Loucy (cell line): ENCODE measurements at regions not wholly inside any gene's neighbourhood (a gene's known extent, or its start where the extent isn't known, plus 50 kb on each side); places are given as distances from the start of the nearest gene placed in this dataset.

Source experiments
- H2AFZ ChIP-seq: fragments of 200-600 bp; sonication (generic); 2 replicates; pipeline ENCODE4 v1.6.0; 2016; ENCODE audit warnings: antibody characterized with exemption, mild to moderate bottlenecking, low read length, moderate library complexity
- H3F3A ChIP-seq: fragments of 200-600 bp; 2 replicates; pipeline ENCODE4 v1.6.0; 2016; ENCODE audit warnings: antibody characterized with exemption, low read depth, mild to moderate bottlenecking
- H3K27me3 ChIP-seq: fragments of 200-600 bp; sonication (generic); 2 replicates; pipeline ENCODE4 v1.6.1; 2014; ENCODE audit warnings: low read length, mild to moderate bottlenecking; ENCODE audit not compliant: insufficient read depth, poor library complexity, severe bottlenecking
- H3K36me3 ChIP-seq: fragments of 200-600 bp; sonication (generic); 2 replicates; pipeline ENCODE4 v1.6.1; 2016; ENCODE audit warnings: low read length; ENCODE audit not compliant: insufficient read depth
- H3K4me1 ChIP-seq: fragments of 200-600 bp; sonication (generic); 2 replicates; pipeline ENCODE4 v1.5.1; 2014; ENCODE audit warnings: low read length, mild to moderate bottlenecking; ENCODE audit not compliant: insufficient read depth, poor library complexity, severe bottlenecking
- H3K4me2 ChIP-seq: fragments of 200-600 bp; sonication (generic); 2 replicates; pipeline ENCODE4 v1.6.0; 2014; ENCODE audit warnings: antibody characterized with exemption, low read length, low read depth, mild to moderate bottlenecking; ENCODE audit not compliant: poor library complexity, severe bottlenecking
- H3K4me3 ChIP-seq: fragments of 200-600 bp; sonication (generic); 2 replicates; pipeline ENCODE4 v1.5.1; 2014; ENCODE audit warnings: low read length, mild to moderate bottlenecking, mixed read lengths; ENCODE audit not compliant: poor library complexity, severe bottlenecking
- H3K79me2 ChIP-seq: fragments of 200-600 bp; sonication (generic); 2 replicates; pipeline ENCODE4 v1.6.1; 2014; ENCODE audit warnings: low read length; ENCODE audit not compliant: insufficient read depth
- H3K9ac ChIP-seq: fragments of 200-600 bp; sonication (generic); 2 replicates; pipeline ENCODE4 v1.6.0; 2014; ENCODE audit warnings: mild to moderate bottlenecking, low read depth, low read length, moderate library complexity; ENCODE audit not compliant: poor library complexity, severe bottlenecking
- H3K9me2 ChIP-seq: fragments of 200-600 bp; sonication (generic); replicated peaks from 2 replicates; pipeline ENCODE4 v1.6.1; 2016; ENCODE audit warnings: low read depth, low read length, mixed read lengths
- H3K9me3 ChIP-seq: fragments of 200-600 bp; sonication (generic); 2 replicates; pipeline ENCODE4 v1.6.1; 2014; ENCODE audit warnings: mild to moderate bottlenecking, antibody characterized with exemption, low read length, low read depth; ENCODE audit not compliant: insufficient read depth
- H4K20me1 ChIP-seq: fragments of 200-600 bp; sonication (generic); 2 replicates; pipeline ENCODE4 v1.6.0; 2014; ENCODE audit warnings: antibody characterized with exemption, low read length, mild to moderate bottlenecking; ENCODE audit not compliant: insufficient read depth, poor library complexity, severe bottlenecking
- CTCF ChIP-seq: fragments of 200-600 bp; sonication (generic); conservative IDR thresholded peaks from 2 replicates; pipeline ENCODE4 v1.5.1; 2014; ENCODE audit warnings: mild to moderate bottlenecking, antibody characterized with exemption, low read length
- EZH2phosphoT487 ChIP-seq: fragments of 200-600 bp; IDR thresholded peaks from 2 replicates; pipeline ENCODE4 v1.6.1; 2018; ENCODE audit warnings: antibody characterized with exemption, mild to moderate bottlenecking, moderate library complexity, borderline replicate concordance

- H3F3A ChIP-seq: no peaks in the 10 kb centered on the region
- no peaks in the 10 kb centered on the region for H3K9me2 ChIP-seq
- H3K4me2 ChIP-seq: no peak overlapping the region
- TF ChIP-seq EZH2phosphoT487: no peak
- TF ChIP-seq CTCF: no peak
- no peaks in the 10 kb centered on the region for H4K20me1 ChIP-seq
- H3K79me2 ChIP-seq: no peaks in the 10 kb centered on the region
- no peak overlapping the region for H3K9ac ChIP-seq
- no peaks in the 10 kb centered on the region; the same call in 1 of the 2 replicates for H3K9me3 ChIP-seq
- no peaks in the 10 kb centered on the region for H3K4me1 ChIP-seq
- no peaks in the 10 kb centered on the region for H3K36me3 ChIP-seq
- no peak overlapping the region for H2AFZ ChIP-seq
- H3K4me3 ChIP-seq: no peak overlapping the region
- H3K27me3 ChIP-seq: no peaks in the 10 kb centered on the region
Measured at GRCh38 chr5:15285901-15286583, 213.9 kb upstream of the FBXL7 start.

GRCh38 chr5:15284706-15285105 lies 215.3 kb upstream of the FBXL7 start:
- Histone ChIP-seq H3K4me2 (no peak overlapping the region), H3K9me3 (0 out of 2 replicates have a peak, but pooled peaks cover 3% of the 10 kb centered on the region), H3K4me3 (no peak overlapping the region), H3K36me3 (no peaks in the 10 kb centered on the region), H3K79me2 (no peaks in the 10 kb centered on the region), H3K4me1 (no peaks in the 10 kb centered on the region), H3K27me3 (no peaks in the 10 kb centered on the region), H2AFZ (no peak overlapping the region), H3F3A (no peaks in the 10 kb centered on the region), H3K9me2 (no peaks in the 10 kb centered on the region), H3K9ac (no peak overlapping the region), H4K20me1 (no peaks in the 10 kb centered on the region)
- TF ChIP-seq CTCF (no peak), EZH2phosphoT487 (no peak)

GRCh38 chr5:15283076-15283475 lies 216.9 kb upstream of the FBXL7 start:
- TF ChIP-seq EZH2phosphoT487: no peak
- TF ChIP-seq CTCF: no peak
- H3K4me2 ChIP-seq: no peak overlapping the region
- no peaks in the 10 kb centered on the region for H3K79me2 ChIP-seq
- H3K9me3 ChIP-seq: 0 out of 2 replicates have a peak, but pooled peaks cover 3% of the 10 kb centered on the region
- H2AFZ ChIP-seq: no peak overlapping the region
- H3K36me3 ChIP-seq: no peaks in the 10 kb centered on the region
- H3K9ac ChIP-seq: no peak overlapping the region
- H3K9me2 ChIP-seq: no peaks in the 10 kb centered on the region
- no peaks in the 10 kb centered on the region for H3F3A ChIP-seq
- no peaks in the 10 kb centered on the region for H4K20me1 ChIP-seq
- no peaks in the 10 kb centered on the region for H3K4me1 ChIP-seq
- H3K4me3 ChIP-seq: no peak overlapping the region
- H3K27me3 ChIP-seq: no peaks in the 10 kb centered on the region
